HL-60 (cell line): ENCODE measurements at regions not wholly inside any gene's neighbourhood (a gene's known extent, or its start where the extent isn't known, plus 50 kb on each side); places are given as distances from the start of the nearest gene placed in this dataset.

Source experiments
- DNase-seq, 2 experiments: peaks; one replicate each; pipeline ENCODE4 v3.0.0-alpha.2; 2010 to 2020; ENCODE audit warnings: low read depth in 1 of 2, low spot score in 1 of 2
- H3K27ac ChIP-seq: fragments of 250-450 bp; sonication (Bioruptor Pico); replicated peaks from 2 replicates; pipeline ENCODE4 v1.5.1; 2020; ENCODE audit warnings: mild to moderate bottlenecking, moderate library complexity
- H3K27me3 ChIP-seq: fragments of 250-450 bp; sonication (Bioruptor Pico); 2 replicates; pipeline ENCODE4 v1.5.1; 2021; ENCODE audit warnings: mild to moderate bottlenecking, moderate library complexity; ENCODE audit not compliant: insufficient read depth, poor library complexity, severe bottlenecking
- H3K4me3 ChIP-seq: replicated peaks from 2 replicates; pipeline ENCODE4 v1.5.1; 2011; ENCODE audit warnings: mild to moderate bottlenecking, control low read depth, low read length; ENCODE audit not compliant: insufficient read depth
- GABPA ChIP-seq: IDR thresholded peaks from 2 replicates; pipeline ENCODE4 v1.6.1; 2012; ENCODE audit warnings: low read depth
- POLR2AphosphoS5 ChIP-seq: IDR thresholded peaks from 2 replicates; pipeline ENCODE4 v1.6.1; 2012; ENCODE audit warnings: low read depth
- SPI1 ChIP-seq: IDR thresholded peaks from 2 replicates; pipeline ENCODE4 v1.6.1; 2012; ENCODE audit warnings: low read depth, mild to moderate bottlenecking, borderline replicate concordance
- TF ChIP-seq, protein P1 (sequence below): IDR thresholded peaks from 2 replicates; pipeline ENCODE4 v1.6.1; 2012; ENCODE audit warnings: low read depth; ENCODE audit not compliant: insufficient replicate concordance
- TF ChIP-seq, protein P2 (sequence below): IDR thresholded peaks from one replicate; pipeline ENCODE4 v1.5.1; 2011; ENCODE audit warnings: low read length, control low read depth, inconsistent platforms; ENCODE audit not compliant: insufficient read depth

DNA sequence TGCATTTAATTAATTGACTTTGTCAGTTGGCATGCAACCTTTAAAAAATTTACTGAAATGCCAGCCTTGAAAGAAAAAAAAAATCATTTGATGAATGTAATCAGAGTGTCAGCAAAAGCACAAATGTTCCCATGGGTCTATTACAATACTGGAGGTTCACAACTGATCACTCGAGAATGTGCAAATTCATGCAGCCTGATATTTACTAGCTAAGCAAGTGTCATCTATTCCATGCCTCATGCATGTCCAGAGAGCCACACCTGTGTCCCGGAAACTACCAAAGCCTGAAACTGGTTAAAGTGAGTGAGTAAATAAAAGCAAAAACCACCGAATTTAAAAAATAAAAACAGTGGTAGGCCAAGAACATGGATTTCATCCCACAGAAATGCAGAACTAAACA lies 415.3 kb upstream of the ID2 start:
- H3K27me3 ChIP-seq: no peaks in the 10 kb centered on the region
- no peak overlapping the region for H3K4me3 ChIP-seq
- no peak for DNase-seq
- H3K27ac ChIP-seq: no peak overlapping the region
- TF ChIP-seq GABPA: no peak
- no peak for TF ChIP-seq POLR2AphosphoS5
- TF ChIP-seq, protein P1, sequence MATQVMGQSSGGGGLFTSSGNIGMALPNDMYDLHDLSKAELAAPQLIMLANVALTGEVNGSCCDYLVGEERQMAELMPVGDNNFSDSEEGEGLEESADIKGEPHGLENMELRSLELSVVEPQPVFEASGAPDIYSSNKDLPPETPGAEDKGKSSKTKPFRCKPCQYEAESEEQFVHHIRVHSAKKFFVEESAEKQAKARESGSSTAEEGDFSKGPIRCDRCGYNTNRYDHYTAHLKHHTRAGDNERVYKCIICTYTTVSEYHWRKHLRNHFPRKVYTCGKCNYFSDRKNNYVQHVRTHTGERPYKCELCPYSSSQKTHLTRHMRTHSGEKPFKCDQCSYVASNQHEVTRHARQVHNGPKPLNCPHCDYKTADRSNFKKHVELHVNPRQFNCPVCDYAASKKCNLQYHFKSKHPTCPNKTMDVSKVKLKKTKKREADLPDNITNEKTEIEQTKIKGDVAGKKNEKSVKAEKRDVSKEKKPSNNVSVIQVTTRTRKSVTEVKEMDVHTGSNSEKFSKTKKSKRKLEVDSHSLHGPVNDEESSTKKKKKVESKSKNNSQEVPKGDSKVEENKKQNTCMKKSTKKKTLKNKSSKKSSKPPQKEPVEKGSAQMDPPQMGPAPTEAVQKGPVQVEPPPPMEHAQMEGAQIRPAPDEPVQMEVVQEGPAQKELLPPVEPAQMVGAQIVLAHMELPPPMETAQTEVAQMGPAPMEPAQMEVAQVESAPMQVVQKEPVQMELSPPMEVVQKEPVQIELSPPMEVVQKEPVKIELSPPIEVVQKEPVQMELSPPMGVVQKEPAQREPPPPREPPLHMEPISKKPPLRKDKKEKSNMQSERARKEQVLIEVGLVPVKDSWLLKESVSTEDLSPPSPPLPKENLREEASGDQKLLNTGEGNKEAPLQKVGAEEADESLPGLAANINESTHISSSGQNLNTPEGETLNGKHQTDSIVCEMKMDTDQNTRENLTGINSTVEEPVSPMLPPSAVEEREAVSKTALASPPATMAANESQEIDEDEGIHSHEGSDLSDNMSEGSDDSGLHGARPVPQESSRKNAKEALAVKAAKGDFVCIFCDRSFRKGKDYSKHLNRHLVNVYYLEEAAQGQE: no peak
- TF ChIP-seq, protein P2, sequence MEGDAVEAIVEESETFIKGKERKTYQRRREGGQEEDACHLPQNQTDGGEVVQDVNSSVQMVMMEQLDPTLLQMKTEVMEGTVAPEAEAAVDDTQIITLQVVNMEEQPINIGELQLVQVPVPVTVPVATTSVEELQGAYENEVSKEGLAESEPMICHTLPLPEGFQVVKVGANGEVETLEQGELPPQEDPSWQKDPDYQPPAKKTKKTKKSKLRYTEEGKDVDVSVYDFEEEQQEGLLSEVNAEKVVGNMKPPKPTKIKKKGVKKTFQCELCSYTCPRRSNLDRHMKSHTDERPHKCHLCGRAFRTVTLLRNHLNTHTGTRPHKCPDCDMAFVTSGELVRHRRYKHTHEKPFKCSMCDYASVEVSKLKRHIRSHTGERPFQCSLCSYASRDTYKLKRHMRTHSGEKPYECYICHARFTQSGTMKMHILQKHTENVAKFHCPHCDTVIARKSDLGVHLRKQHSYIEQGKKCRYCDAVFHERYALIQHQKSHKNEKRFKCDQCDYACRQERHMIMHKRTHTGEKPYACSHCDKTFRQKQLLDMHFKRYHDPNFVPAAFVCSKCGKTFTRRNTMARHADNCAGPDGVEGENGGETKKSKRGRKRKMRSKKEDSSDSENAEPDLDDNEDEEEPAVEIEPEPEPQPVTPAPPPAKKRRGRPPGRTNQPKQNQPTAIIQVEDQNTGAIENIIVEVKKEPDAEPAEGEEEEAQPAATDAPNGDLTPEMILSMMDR: no peak
- TF ChIP-seq SPI1: no peak

DNA sequence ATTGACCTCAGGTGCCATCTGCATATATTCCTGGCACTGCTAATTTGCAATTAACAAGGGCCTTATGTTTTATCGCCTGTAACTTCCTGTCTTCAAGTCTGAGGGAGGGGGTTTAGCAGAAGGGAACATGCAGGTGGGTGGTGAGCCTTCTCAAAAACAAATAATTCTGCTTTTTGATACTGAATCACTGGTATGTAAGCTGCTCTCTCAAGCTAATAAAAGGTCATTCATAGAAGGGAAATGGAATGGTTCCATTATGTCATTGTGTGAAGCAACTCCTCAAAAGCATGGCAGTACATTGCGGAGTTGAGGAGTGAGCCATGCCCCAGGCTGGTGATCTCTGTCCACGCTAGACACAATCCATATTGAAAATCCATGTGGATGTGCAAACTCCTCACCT lies 414.8 kb upstream of the ID2 start:
- no peak for DNase-seq
- no peak overlapping the region for H3K4me3 ChIP-seq
- TF ChIP-seq, protein P1: no peak
- TF ChIP-seq GABPA (no peak), POLR2AphosphoS5 (no peak), SPI1 (no peak)
- TF ChIP-seq, protein P2: no peak
- H3K27me3 ChIP-seq: no peaks in the 10 kb centered on the region
- no peak overlapping the region for H3K27ac ChIP-seq

DNA sequence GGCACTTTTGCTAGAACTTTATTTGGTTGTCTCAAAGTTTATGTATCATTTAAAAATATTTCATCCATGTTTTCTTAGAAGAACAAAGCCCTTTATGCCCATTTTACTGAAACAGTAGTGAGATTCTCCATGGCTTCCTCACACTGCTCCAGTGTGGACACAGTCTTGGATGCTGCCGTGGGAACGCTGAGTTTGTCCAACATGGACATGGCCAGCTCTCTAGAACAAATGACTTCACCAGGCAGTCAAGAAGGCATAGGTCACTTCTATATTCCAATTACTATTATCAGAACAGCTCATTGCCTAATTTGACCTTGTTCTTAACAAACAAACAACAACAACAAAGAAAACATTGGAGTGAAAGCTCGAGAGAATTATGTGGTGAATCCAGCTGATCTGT lies 414.1 kb upstream of the ID2 start:
- Histone ChIP-seq H3K4me3 (no peak overlapping the region), H3K27ac (no peak overlapping the region), H3K27me3 (no peaks in the 10 kb centered on the region)
- TF ChIP-seq GABPA: no peak
- DNase-seq: no peak

DNA sequence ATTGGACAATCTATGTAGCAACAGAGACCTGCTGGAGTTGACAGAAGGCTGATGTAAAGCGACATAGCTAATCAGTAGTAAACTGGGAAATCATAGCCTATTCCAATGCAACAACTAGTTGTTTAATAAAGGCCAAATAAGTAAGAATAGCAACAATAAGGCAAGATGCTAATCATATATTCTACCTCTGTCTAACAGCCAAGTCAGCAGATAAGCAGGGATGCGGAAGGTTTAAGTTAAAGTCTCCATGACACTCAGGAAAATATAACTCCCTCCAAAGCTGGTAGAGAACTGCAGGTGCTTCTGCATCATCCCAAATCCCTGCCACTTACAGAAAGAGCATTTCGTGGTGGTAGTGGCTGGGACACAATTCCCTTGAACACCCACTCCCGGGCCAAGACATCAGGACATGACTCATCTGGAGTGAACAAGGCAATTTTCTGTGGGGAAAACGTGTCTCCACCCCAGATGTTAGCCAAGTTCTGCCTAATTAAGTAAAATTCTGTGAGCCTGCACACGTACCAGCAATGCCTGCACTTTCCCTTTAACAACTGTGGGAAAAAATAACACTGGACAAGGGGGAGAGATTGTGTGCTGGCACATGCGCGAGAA lies 413.6 kb upstream of the ID2 start:
- no peak for TF ChIP-seq POLR2AphosphoS5
- H3K4me3 ChIP-seq: no peak overlapping the region
- DNase-seq: no peak
- H3K27ac ChIP-seq: no peak overlapping the region
- no peaks in the 10 kb centered on the region for H3K27me3 ChIP-seq

DNA sequence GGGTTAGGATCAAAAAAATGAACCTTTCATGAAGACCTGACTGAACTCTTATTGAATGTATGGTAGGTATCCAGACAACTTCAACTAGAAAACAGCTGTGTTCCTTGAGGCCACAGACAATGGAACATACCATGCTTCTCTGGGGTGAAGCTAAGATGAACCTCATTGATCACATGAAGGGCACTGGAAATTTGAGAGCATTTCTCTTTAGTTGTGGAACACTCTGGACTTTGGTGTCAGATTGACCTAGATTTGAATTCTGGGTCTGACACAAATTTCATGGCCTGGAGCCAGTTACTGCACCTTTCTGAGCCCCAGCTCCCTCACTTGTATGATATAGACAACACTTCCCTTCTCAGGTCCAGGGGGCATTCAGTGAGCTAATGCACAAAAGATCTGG lies 411.2 kb upstream of the ID2 start:
- no peaks in the 10 kb centered on the region for H3K27me3 ChIP-seq
- TF ChIP-seq SPI1 (no peak), GABPA (no peak), POLR2AphosphoS5 (no peak)
- TF ChIP-seq, protein P2: no peak
- TF ChIP-seq, protein P1: no peak
- DNase-seq: no peak
- no peak overlapping the region for H3K4me3 ChIP-seq
- no peak overlapping the region for H3K27ac ChIP-seq
